ENCODE measurements at regions not wholly inside any gene's neighbourhood (a gene's known extent, or its start where the extent isn't known, plus 50 kb on each side); places are given as distances from the start of the nearest gene placed in this dataset.

DNA sequence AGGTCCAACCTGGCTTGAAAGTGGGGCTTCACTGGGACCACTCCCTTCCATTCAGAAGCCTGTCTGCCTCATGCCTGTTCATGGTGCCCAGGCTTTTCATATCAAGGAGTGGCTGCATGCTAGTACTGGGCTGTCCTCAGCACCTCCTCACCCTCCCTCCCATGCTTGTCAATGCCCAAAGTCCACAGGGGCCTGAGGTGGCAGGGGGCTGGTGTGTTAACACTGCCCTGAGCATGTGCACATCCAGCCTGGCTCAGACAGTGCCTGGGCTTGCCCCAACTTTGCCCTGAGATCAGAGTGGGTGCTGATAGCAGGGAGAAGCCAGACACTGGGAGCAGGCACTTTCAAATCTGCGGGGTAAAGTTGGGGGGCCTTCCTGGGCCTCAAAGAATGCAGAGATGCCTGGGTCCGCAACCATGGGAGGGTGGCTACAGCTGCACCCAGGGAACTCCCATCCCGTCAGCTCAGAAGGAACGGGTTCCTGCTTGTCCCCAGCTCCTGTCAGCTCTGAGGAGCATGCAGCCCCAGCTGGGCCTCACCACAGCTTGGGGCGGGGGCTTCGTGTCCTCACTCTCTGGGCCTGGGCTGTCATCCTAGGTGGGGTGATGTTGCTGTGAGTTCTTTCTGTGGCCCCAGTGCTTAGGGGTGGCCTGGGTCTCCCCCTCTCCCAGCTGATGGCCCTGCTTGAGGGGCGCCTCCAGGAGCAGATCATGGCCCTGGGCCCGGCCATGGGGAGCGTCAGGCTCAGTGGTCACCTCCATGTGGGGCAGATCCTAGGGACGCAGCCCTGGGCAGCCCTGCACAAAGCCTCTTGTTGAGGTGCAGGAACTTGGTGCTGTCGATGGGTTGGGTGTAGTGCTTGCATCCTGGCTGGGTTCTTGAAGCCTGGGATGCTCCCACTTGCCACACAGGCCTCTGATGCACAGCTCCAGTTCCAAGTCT is 830.6 kb upstream of the SLITRK5 start:
- ChIA-PET POLR2A (no interaction called here), CTCF (no interaction called here)
- in situ Hi-C loops (cut with HindIII; ENCODE audit: low pct_unique_long_range_greater_than_20kb, low sequenced_read_pairs) = no loop called here
- ATAC-seq (no peak), DNase-seq (ENCODE audit: low read depth, low spot score) (no peak)
- Histone ChIP-seq H3K9me3 (ENCODE audit: control insufficient read depth, insufficient read depth, low read depth, low read length) (no peaks in the 10 kb centered on the region), H3K4me1 (ENCODE audit: control insufficient read depth, insufficient read depth, low read length) (no peaks in the 10 kb centered on the region), H3K36me3 (ENCODE audit: control insufficient read depth, insufficient read depth, low read length) (no peaks in the 10 kb centered on the region), H3K27ac (ENCODE audit: low read length) (no peak overlapping the region), H3K4me3 (ENCODE audit: low read depth in 2 of 2, low read length in 2 of 2) (no peak overlapping the region), H3K27me3 (ENCODE audit: control insufficient read depth, insufficient read depth, low read length) (no peaks in the 10 kb centered on the region)
- intact Hi-C loops (cut with micrococcal nuclease; ENCODE audit: unreplicated experiment) = no loop called here
- BruUV-seq (replicated peaks) = no TSS peak
- TF ChIP-seq TCF7L2 (IDR thresholded peaks at IDR 0.05; ENCODE audit: low read depth, low read length) = no peak
- TF ChIP-seq, protein P1, sequence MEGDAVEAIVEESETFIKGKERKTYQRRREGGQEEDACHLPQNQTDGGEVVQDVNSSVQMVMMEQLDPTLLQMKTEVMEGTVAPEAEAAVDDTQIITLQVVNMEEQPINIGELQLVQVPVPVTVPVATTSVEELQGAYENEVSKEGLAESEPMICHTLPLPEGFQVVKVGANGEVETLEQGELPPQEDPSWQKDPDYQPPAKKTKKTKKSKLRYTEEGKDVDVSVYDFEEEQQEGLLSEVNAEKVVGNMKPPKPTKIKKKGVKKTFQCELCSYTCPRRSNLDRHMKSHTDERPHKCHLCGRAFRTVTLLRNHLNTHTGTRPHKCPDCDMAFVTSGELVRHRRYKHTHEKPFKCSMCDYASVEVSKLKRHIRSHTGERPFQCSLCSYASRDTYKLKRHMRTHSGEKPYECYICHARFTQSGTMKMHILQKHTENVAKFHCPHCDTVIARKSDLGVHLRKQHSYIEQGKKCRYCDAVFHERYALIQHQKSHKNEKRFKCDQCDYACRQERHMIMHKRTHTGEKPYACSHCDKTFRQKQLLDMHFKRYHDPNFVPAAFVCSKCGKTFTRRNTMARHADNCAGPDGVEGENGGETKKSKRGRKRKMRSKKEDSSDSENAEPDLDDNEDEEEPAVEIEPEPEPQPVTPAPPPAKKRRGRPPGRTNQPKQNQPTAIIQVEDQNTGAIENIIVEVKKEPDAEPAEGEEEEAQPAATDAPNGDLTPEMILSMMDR (IDR thresholded peaks at IDR 0.05) = no peak

DNA sequence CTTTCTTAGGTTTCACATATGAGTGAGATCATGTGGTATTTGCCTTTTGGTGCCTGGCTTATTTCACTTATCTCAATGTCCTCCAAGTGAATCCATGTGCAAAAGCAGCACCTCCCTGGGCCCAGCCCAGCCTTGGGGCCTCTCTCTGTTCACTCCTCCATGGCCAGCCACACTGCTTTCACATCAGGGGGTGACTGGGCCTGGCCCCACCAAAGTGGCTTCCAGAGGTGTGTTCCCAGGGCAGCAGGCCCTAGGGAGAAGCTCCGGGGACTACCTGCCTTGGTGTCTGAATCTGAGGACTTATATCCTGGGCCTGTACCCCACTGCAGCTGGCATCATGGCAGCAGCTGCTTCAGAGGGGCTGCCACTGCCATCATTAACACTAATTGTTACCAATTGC is 829.9 kb upstream of the SLITRK5 start:
- Histone ChIP-seq H3K27ac (ENCODE audit: low read length) (no peak overlapping the region), H3K4me3 (ENCODE audit: low read depth in 2 of 2, low read length in 2 of 2) (no peak overlapping the region), H3K27me3 (ENCODE audit: control insufficient read depth, insufficient read depth, low read length) (no peaks in the 10 kb centered on the region), H3K4me1 (ENCODE audit: control insufficient read depth, insufficient read depth, low read length) (no peaks in the 10 kb centered on the region), H3K9me3 (ENCODE audit: control insufficient read depth, insufficient read depth, low read depth, low read length) (no peaks in the 10 kb centered on the region), H3K36me3 (ENCODE audit: control insufficient read depth, insufficient read depth, low read length) (no peaks in the 10 kb centered on the region)
- BruUV-seq (replicated peaks) = no TSS peak
- ATAC-seq = no peak
- CTCF ChIA-PET = no interaction called here
- TF ChIP-seq, protein P1 (IDR thresholded peaks at IDR 0.05) = no peak
- TF ChIP-seq SIN3A (IDR thresholded peaks at IDR 0.05; ENCODE audit: borderline replicate concordance, insufficient read depth, low read depth, low read length) (no peak), POLR2AphosphoS5 (IDR thresholded peaks at IDR 0.05; ENCODE audit: low read depth, low read length) (no peak), TCF7L2 (IDR thresholded peaks at IDR 0.05; ENCODE audit: low read depth, low read length) (no peak)
- TF ChIP-seq, protein P2, sequence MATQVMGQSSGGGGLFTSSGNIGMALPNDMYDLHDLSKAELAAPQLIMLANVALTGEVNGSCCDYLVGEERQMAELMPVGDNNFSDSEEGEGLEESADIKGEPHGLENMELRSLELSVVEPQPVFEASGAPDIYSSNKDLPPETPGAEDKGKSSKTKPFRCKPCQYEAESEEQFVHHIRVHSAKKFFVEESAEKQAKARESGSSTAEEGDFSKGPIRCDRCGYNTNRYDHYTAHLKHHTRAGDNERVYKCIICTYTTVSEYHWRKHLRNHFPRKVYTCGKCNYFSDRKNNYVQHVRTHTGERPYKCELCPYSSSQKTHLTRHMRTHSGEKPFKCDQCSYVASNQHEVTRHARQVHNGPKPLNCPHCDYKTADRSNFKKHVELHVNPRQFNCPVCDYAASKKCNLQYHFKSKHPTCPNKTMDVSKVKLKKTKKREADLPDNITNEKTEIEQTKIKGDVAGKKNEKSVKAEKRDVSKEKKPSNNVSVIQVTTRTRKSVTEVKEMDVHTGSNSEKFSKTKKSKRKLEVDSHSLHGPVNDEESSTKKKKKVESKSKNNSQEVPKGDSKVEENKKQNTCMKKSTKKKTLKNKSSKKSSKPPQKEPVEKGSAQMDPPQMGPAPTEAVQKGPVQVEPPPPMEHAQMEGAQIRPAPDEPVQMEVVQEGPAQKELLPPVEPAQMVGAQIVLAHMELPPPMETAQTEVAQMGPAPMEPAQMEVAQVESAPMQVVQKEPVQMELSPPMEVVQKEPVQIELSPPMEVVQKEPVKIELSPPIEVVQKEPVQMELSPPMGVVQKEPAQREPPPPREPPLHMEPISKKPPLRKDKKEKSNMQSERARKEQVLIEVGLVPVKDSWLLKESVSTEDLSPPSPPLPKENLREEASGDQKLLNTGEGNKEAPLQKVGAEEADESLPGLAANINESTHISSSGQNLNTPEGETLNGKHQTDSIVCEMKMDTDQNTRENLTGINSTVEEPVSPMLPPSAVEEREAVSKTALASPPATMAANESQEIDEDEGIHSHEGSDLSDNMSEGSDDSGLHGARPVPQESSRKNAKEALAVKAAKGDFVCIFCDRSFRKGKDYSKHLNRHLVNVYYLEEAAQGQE (IDR thresholded peaks at IDR 0.05; ENCODE audit: insufficient read depth in 1 of 2, low read depth in 2 of 2, low read length in 1 of 2) = no peak
- intact Hi-C loops (cut with micrococcal nuclease; ENCODE audit: unreplicated experiment) (no loop called here), in situ Hi-C loops (cut with HindIII; ENCODE audit: low pct_unique_long_range_greater_than_20kb, low sequenced_read_pairs) (no loop called here)
- DNase-seq (ENCODE audit: low read depth, low spot score) = no peak
- POLR2A ChIA-PET = no interaction called here
